Hematopoietic multipotent progenitor cell treated with erythropoietin and hydrocortisone succinate and interleukin-3 and kit ligand, for 15 days (in vitro differentiated cells): ENCODE measurements at regions not wholly inside any gene's neighbourhood (a gene's known extent, or its start where the extent isn't known, plus 50 kb on each side); places are given as distances from the start of the nearest gene placed in this dataset.

Source experiments
- DNase-seq: peaks from one replicate; pipeline ENCODE4 v3.0.0-alpha.2; 2015; ENCODE audit warnings: low spot score

- DNase-seq = no peak
These were observed 97.8 kb downstream of the AQP9 start for GRCh38 chr15:58235961-58236360.

GRCh38 chr15:58240191-58240932, 102.2 kb downstream of the AQP9 start:
- DNase-seq = no peak

- DNase-seq = no peak
These were observed 103.7 kb downstream of the AQP9 start for GRCh38 chr15:58241872-58242271.

GRCh38 chr15:58243070-58243469, 104.9 kb downstream of the AQP9 start:
- no peak for DNase-seq

- no peak for DNase-seq
These were observed 106.4 kb downstream of the AQP9 start for GRCh38 chr15:58244536-58244935.

- DNase-seq = no peak
These were observed 107.9 kb downstream of the AQP9 start for GRCh38 chr15:58246041-58246440.

GRCh38 chr15:58247855-58248842, 110.0 kb downstream of the AQP9 start:
- no peak for DNase-seq

- DNase-seq = no peak
These were observed 111.6 kb downstream of the AQP9 start for GRCh38 chr15:58249646-58250312.

- no peak for DNase-seq
These were observed 114.6 kb downstream of the AQP9 start for GRCh38 chr15:58252586-58253323.

- no peak for DNase-seq
These were observed 119.7 kb downstream of the AQP9 start for GRCh38 chr15:58257776-58258325.

- DNase-seq = no peak
These were observed 120.5 kb downstream of the AQP9 start for GRCh38 chr15:58258501-58259292.

GRCh38 chr15:58260205-58260724, 122.1 kb downstream of the AQP9 start:
- no peak for DNase-seq

- DNase-seq = no peak
These were observed 122.6 kb downstream of the AQP9 start for GRCh38 chr15:58260725-58261267.

- no peak for DNase-seq
These were observed 123.2 kb downstream of the AQP9 start for GRCh38 chr15:58261368-58261767.

GRCh38 chr15:58264053-58264971, 126.1 kb downstream of the AQP9 start:
- DNase-seq = no peak

GRCh38 chr15:58267051-58267450, 128.9 kb downstream of the AQP9 start:
- no peak for DNase-seq

GRCh38 chr15:58268746-58269267, 130.6 kb downstream of the AQP9 start:
- DNase-seq = no peak
